ENCODE measurements at regions not wholly inside any gene's neighbourhood (a gene's known extent, or its start where the extent isn't known, plus 50 kb on each side); places are given as distances from the start of the nearest gene placed in this dataset.

GRCh38 chr3:31353166-31353565, 179.6 kb upstream of the STT3B start:
- no peak for DNase-seq

- no peak for DNase-seq
These were observed 178.4 kb upstream of the STT3B start for GRCh38 chr3:31354373-31354772.

- no peak for DNase-seq
These were observed 176.9 kb upstream of the STT3B start for GRCh38 chr3:31355807-31356206.

DNA sequence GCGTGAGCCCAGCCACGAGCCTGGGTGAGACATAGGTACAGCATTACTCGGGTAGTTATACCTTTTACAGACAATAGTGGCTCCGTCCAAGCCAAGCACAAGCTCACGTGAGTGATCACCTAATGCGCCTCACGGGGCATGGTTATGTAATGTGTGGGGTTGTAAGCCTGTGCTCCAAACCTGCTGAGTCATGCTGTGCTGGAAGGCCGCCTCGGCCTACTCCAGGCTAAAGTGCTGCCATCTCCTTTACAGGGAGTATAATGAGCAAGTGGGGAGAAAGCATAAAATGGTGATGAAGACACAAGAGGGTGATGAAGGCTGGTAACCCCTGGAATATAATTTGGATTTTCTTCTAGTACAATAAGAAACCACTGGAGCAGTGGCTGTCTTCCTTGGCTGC, 175.8 kb upstream of the STT3B start:
- no peak for DNase-seq

- no peak for DNase-seq
These were observed 175.3 kb upstream of the STT3B start for GRCh38 chr3:31357451-31357850.

DNA sequence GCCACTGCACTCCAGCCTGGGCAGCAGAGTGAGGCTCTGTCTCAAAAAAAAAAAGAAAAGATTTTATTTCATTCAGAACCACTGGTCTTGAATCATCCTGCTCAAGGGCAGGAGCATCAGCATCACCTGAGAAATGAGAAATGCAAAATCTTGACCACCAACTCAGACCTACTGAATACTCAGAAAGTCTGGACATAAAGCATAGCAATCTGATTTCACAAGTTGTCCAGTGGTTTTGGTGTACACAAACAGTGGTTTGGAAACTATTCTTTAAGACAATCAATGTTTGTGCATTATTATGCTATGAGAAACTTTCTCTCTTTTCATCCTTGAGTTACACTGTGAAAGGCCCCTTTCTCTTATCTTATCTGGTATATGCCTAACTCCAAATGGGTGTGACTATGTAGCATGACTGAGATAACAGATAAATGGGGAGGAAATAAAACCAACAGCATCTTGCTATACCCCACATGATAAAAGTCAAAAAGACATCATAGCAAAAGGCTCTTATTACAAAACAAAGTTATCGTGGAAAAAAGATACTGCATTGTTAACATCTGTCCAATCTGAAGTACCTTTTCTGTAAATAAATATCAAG, 174.2 kb upstream of the STT3B start:
- no peak for DNase-seq

- DNase-seq: peak; percentile 93
These were observed 171.1 kb upstream of the STT3B start for GRCh38 chr3:31361371-31362273.

DNA sequence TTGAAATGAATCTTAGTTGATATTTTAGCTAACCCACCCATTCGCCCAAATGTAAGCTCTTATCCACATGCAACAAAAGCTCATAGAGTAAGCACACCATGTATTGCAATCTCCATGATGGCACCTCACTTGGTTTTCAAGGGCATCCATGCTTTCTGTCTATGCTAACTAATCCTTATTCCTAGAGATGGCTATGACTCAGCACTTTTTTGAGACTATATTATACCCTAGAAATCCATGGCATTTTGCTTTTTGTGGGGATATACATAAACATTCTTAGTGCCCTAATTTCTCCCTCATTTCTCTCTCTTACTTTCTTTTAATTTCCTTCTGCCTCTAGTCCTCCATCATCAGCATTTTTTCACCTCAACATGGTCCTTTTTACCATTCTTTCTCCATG, 168.5 kb upstream of the STT3B start:
- peak; percentile 37 for DNase-seq

- peak; percentile 84 for DNase-seq
These were observed 168.0 kb upstream of the STT3B start for GRCh38 chr3:31364711-31365110.

GRCh38 chr3:31367518-31367917, 165.2 kb upstream of the STT3B start:
- DNase-seq: no peak

GRCh38 chr3:31369637-31370379, 162.9 kb upstream of the STT3B start:
- DNase-seq: peak; percentile 41

DNA sequence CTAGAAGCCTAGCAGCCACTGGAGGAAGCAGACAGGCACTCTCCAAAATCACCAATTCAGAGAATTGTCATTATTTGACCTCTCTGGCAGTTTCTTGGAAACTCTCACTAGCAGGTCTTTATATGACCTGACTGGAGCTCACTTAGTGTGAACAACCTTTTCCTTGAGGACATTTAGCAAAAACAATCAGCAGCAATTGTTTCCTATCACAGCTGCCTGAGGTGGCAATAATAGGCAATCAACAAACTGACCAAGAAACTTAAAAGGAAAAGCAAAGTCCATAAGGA, 162.4 kb upstream of the STT3B start:
- no peak for DNase-seq

GRCh38 chr3:31370681-31371080, 162.0 kb upstream of the STT3B start:
- peak; percentile 8 for DNase-seq

DNA sequence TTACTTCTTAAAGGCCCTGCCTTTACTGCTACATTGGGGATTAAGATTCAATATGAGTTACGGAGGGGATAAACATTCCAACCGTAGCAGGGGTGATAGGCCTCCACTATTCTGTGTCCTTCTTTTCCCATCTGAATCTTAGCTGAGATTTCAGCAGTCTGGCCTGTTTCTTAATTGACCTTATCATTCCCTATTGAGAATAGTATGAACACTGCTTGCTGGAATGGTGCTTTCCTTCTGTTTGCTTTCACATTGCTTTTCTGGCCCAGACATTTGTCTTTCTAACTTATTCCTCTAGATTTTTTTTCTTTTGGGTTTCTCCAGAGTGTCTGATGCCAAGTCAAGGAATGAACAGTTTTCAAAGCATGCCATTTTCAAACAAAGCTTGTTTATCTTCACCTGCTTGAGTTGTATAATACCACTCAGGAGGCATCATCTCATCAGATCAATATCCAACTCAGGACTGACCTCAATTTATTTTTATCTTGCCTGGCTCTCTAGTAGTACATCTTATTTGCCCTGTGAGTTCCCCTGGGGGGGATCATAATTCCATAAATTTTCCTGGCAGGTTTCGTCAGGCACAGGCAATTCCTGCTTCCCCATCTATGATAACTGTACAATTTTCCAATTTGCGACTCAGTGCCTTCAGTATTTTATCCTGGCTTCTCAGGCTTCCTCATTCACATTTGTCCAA, 161.1 kb upstream of the STT3B start:
- DNase-seq: no peak

- no peak for DNase-seq
These were observed 159.0 kb upstream of the STT3B start for GRCh38 chr3:31373681-31374080.

GRCh38 chr3:31377045-31377642, 155.6 kb upstream of the STT3B start:
- peak; percentile 82 for DNase-seq

DNA sequence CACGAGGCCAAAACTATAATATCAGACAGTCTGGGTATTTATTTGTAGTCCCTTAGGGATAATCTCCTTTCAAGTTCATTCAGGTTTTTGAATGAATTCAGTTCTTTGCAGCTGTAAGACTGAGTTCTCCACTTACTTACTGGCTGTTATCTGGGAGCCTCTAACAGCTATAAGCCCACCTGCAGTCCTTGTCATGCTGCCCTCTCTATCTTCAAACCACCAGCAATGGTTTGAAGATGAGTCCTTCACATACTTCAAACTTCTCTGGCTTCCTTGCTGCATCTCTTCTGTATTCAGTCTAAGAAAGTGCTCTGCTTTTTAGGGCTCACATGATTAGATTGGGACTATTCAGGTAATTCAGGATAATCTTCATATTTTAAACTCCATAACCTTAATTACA, 154.5 kb upstream of the STT3B start:
- DNase-seq: no peak

GRCh38 chr3:31379598-31379997, 153.1 kb upstream of the STT3B start:
- no peak for DNase-seq

GRCh38 chr3:31382856-31383255, 149.9 kb upstream of the STT3B start:
- no peak for DNase-seq

DNA sequence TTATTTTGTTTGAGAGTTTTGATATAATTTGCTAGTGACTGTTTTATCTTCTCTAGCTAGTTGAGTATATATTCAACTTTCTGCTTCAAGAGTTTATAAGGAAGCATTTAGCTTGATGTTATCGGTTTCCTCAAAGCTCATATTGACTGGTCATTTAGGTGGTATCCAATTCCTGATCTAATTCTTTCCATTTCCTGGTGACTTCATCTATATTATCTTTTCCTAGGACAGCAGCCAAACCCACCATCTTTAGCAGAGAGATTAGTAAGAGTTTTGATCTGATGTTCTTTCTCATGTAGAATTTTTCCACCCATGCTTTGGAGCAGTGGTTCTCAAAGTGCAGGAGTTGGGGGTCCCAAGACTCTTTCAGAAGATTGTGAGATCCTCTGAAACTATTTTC, 148.6 kb upstream of the STT3B start:
- peak; percentile 23 for DNase-seq

GRCh38 chr3:31389939-31390338, 142.8 kb upstream of the STT3B start:
- no peak for DNase-seq

- DNase-seq: no peak
These were observed 142.3 kb upstream of the STT3B start for GRCh38 chr3:31390466-31390865.

DNA sequence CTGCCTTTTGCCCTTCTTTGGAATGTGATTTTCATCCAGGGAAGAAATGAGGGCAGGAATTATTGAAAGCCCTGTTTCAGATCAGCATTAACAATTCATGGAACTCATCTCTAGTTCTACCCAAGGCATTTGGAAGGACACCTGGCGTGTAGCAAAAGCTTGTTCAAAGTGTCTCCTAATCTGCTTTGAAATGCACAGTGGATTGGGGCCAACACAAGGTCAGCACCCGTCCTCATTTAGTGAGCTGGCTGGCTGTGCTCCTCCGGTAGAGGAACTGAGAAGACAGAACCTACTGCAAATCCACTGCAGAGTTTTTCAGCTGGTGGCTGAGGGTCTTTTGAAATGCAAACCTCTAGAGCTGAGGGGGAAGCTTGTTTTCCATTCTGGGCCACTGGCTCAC, 141.6 kb upstream of the STT3B start:
- no peak for DNase-seq

All from fibroblast of skin of back (primary cell).